MCF 10A (cell line): ENCODE measurements at regions not wholly inside any gene's neighbourhood (a gene's known extent, or its start where the extent isn't known, plus 50 kb on each side); places are given as distances from the start of the nearest gene placed in this dataset.

ENCODE experiments used
- BruUV-seq: library from RNA; stranded (reverse); fragments of 400-500 nt; replicated peaks from 2 replicates; lab custom pipeline; 2021; lab: Mats Ljungman, UMichigan
- CTCF ChIA-PET: fragments of 300-600 bp; sonication (Branson Sonifier 250); formaldehyde crosslinking; extraction: SDS; loops from one replicate; lab custom pipeline; 2021; ENCODE audit warnings: antibody characterized with exemption, inconsistent platforms; lab: Yijun Ruan, JAX
- POLR2A ChIA-PET: fragments of 300-600, 350-650 bp; sonication (Branson Sonifier 250); formaldehyde crosslinking; extraction: SDS; loops from one replicate; lab custom pipeline; 2020; ENCODE audit warnings: antibody characterized with exemption, inconsistent platforms; lab: Yijun Ruan, JAX
- DNase-seq: peaks from one replicate; pipeline ENCODE4 v3.0.0-alpha.2; 2018; ENCODE audit not compliant: unreplicated experiment
- H3K27ac Mint-ChIP-seq: one replicate; pipeline ENCODE4 v1.8.0; 2022; ENCODE audit warnings: mild to moderate bottlenecking, low read depth, mixed read lengths; ENCODE audit not compliant: unreplicated experiment
- H3K27me3 Mint-ChIP-seq: one replicate; pipeline ENCODE4 v1.8.0; 2022; ENCODE audit warnings: mixed read lengths; ENCODE audit not compliant: insufficient read depth, unreplicated experiment
- H3K36me3 Mint-ChIP-seq: one replicate; pipeline ENCODE4 v1.8.0; 2022; ENCODE audit warnings: mild to moderate bottlenecking, moderate library complexity, mixed read lengths; ENCODE audit not compliant: insufficient read depth, unreplicated experiment
- H3K4me1 Mint-ChIP-seq: one replicate; pipeline ENCODE4 v1.8.0; 2022; ENCODE audit warnings: mixed read lengths; ENCODE audit not compliant: insufficient read depth, unreplicated experiment
- H3K4me3 Mint-ChIP-seq: one replicate; pipeline ENCODE4 v1.8.0; 2022; ENCODE audit warnings: mild to moderate bottlenecking, moderate library complexity, mixed read lengths; ENCODE audit not compliant: unreplicated experiment
- H3K9me3 Mint-ChIP-seq: one replicate; pipeline ENCODE4 v1.8.0; 2022; ENCODE audit warnings: mixed read lengths; ENCODE audit not compliant: unreplicated experiment
- CTCF ChIP-seq: fragments of 200-600 bp; IDR thresholded peaks from one replicate; pipeline ENCODE4 v1.8.0; 2022; ENCODE audit warnings: antibody characterized with exemption, mild to moderate bottlenecking; ENCODE audit not compliant: unreplicated experiment
- intact Hi-C: fragments of 100-400 bp; cut with micrococcal nuclease; formaldehyde crosslinking; loops from 2 replicates; pipeline ENCODE4 v1.14.1; 2022

- TF ChIP-seq CTCF, result no peak
- ChIA-PET CTCF (interaction anchor here (1.0 kb wide), 1 partner anchor 1831 kb away, joined by 3 read pairs; no protein-coding TSS in a partner anchor), POLR2A (no interaction called here)
- Mint-ChIP-seq H3K4me3 (no peak overlapping the region), H3K27me3 (peaks cover 15% of the 10 kb centered on the region), H3K4me1 (no peaks in the 10 kb centered on the region), H3K36me3 (peaks cover 5% of the 10 kb centered on the region), H3K27ac (no peak overlapping the region), H3K9me3 (no peaks in the 10 kb centered on the region)
- DNase-seq, result no peak
- intact Hi-C loops, result no loop called here
- BruUV-seq, result no TSS peak
Measured at GRCh38 chr2:204116159-204116792, 179.7 kb downstream of the ICOS start.

GRCh38 chr2:204122425-204122824 is 185.9 kb downstream of the ICOS start:
- no peak for TF ChIP-seq CTCF
- H3K4me1 Mint-ChIP-seq, result no peaks in the 10 kb centered on the region
- peaks cover 71% of the 10 kb centered on the region for H3K27me3 Mint-ChIP-seq
- H3K9me3 Mint-ChIP-seq, result no peaks in the 10 kb centered on the region
- intact Hi-C loops, result no loop called here
- ChIA-PET POLR2A (no interaction called here), CTCF (interaction anchor here (0.6 to 0.7 kb wide), 2 partner anchors 33 to 989 kb away, joined by 3 read pairs; no protein-coding TSS in a partner anchor)
- no peak overlapping the region for H3K27ac Mint-ChIP-seq
- no TSS peak for BruUV-seq
- no peak overlapping the region for H3K4me3 Mint-ChIP-seq
- peaks cover 5% of the 10 kb centered on the region for H3K36me3 Mint-ChIP-seq
- no peak for DNase-seq

GRCh38 chr2:204124140-204124750 is 187.7 kb downstream of the ICOS start:
- no TSS peak for BruUV-seq

More at GRCh38 chr2:204124140-204124750, 187.7 kb downstream of the ICOS start:
- Mint-ChIP-seq H3K9me3 (no peaks in the 10 kb centered on the region), H3K4me1 (no peaks in the 10 kb centered on the region), H3K27ac (no peak overlapping the region), H3K4me3 (no peak overlapping the region), H3K36me3 (no peaks in the 10 kb centered on the region), H3K27me3 (peaks cover 71% of the 10 kb centered on the region)
- CTCF ChIA-PET, result no interaction called here
- POLR2A ChIA-PET, result no interaction called here
- no peak for TF ChIP-seq CTCF
- intact Hi-C loops, result no loop called here
- no peak for DNase-seq
